ENCODE measurements at regions not wholly inside any gene's neighbourhood (a gene's known extent, or its start where the extent isn't known, plus 50 kb on each side); places are given as distances from the start of the nearest gene placed in this dataset.

DNA sequence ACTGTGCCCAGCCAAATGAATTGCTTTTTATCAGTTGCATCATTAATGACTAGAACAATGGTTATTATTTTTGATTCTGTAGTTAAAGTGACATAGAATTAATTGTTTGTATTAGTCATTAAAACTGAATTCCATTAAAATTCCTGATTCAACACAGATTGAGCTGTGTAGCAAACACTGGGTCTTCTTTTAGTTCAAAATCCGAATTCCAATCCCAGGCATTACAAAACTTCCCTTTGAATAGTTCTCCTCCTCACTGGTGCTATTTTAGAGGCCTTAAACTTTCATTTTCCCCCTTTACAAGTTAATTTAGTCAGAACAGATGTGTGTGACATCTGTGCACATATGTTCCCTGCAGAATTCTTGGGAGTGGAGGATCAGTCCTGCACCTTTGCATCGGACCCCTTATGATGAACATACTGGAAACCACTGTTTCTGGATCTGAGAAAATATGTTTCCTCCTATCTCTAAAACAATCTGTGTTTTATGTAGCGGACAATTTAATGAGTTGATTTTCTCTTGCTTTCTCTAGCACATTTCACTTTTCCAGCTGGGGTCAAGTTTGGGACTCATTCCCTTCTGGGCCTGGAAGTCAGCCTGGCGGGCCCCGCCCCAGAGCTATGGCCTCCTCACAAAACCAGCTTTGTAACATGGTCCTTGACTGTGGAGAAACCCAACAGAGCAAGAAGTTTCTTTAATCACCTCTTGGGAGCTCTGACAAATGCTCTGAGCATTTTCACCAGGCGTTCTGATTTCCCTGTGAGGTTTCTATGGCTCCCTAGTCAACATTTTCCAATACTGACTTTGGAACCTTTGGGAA is 87.9 kb upstream of the MAMDC2 start:
- TF ChIP-seq, protein P1, sequence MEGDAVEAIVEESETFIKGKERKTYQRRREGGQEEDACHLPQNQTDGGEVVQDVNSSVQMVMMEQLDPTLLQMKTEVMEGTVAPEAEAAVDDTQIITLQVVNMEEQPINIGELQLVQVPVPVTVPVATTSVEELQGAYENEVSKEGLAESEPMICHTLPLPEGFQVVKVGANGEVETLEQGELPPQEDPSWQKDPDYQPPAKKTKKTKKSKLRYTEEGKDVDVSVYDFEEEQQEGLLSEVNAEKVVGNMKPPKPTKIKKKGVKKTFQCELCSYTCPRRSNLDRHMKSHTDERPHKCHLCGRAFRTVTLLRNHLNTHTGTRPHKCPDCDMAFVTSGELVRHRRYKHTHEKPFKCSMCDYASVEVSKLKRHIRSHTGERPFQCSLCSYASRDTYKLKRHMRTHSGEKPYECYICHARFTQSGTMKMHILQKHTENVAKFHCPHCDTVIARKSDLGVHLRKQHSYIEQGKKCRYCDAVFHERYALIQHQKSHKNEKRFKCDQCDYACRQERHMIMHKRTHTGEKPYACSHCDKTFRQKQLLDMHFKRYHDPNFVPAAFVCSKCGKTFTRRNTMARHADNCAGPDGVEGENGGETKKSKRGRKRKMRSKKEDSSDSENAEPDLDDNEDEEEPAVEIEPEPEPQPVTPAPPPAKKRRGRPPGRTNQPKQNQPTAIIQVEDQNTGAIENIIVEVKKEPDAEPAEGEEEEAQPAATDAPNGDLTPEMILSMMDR (conservative IDR thresholded peaks at IDR 0.05), result no peak
- H3K27ac ChIP-seq, result no peak overlapping the region

DNA sequence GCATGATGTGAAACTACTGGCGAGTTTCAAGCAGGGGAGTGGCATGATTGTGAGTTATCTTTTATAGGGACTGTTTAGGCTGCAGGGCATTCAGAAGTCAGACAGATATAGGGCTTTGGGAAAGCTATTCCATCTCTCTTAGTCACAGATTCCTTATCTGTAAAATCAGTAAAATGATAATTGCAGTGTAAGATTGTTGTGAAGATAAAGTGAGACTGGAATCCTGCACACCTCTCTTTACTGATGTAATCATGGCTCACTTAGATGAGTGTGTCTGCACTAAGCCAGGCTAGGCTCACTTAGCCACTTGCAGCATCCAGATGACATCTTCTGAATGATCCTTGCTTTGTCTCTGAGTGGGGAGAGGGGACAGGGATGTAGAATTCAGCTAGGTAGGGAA is 81.8 kb upstream of the MAMDC2 start:
- TF ChIP-seq, protein P1 (conservative IDR thresholded peaks at IDR 0.05), result no peak

DNA sequence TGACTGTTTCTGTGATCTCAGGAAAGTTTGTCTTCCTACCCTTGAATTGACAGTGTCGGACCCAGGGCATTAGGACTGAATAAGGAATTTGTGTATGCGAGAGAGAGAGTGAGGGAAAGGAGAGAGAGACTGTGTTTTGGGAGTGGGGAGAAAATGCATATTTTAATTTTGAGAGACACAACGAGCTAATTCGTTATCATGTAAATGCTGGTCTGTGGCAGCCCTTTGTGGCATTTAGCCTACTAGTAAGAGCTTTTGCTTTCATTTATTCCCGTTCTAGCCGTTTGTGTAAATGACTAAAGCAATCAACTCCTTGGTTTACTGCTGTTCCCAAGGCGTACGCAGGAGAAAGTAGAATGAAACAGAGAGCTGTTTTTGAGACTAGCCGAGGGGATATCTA is 79.8 kb upstream of the MAMDC2 start:
- no peak overlapping the region for H3K27ac ChIP-seq
- TF ChIP-seq, protein P1 (conservative IDR thresholded peaks at IDR 0.05), result no peak

More for the DNA sequence above, 81.8 kb upstream of the MAMDC2 start:
- H3K27ac ChIP-seq, result no peak overlapping the region

DNA sequence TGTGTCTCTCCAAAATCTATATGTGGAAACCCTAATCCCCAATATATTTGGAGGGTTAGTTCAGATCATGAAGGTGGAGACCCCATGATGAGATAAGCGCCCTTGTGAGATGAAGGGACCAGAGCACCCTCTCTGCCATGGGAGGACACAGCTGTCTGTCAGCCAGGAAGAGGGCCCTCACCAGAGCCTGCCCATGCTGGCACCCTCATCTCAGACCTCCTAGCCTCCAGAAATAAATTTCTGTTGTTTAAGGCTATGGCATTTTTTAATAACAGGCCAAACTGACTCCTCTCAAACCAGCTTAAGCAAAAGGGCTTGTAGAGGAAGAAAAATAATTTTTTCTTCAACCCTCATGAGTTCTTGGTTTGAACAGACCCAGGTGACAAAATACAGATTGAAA is 79.2 kb upstream of the MAMDC2 start:
- TF ChIP-seq, protein P1 (conservative IDR thresholded peaks at IDR 0.05), result no peak
- no peak overlapping the region for H3K27ac ChIP-seq

DNA sequence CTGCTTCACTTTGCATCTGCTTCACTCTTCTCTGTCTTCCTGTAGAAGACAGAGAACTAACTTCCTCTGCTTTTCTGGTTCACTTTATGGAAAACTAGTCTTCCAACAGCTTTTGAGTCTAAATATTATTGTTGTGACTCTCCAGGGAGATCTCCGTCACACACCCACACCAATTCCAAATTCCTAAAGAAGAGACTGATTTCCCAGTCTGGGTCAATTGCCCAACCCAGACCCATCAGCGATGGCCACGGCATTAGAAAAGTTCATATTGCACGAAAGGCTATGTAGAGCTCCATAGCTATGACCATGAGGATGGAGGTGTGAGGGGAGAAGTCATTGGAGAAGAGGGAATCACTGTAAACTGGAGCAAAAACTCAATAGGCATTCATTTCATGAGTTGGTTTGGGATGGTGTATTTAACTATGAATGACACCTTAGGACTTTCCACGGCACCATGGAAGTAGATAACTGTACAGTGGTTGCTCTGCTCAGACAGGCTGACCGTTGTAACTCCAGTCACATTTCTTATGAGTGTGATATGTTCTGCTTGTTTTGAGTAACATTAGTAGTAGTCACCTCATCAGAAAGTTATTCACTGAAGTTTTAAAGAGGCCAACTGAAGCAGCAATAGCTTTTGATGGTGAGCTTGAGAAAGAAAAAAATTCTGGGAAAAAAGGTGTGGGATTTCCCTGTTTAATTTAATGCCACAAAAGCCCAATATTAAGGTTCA is 78.1 kb upstream of the MAMDC2 start:
- TF ChIP-seq, protein P1 (conservative IDR thresholded peaks at IDR 0.05), result no peak
- no peak overlapping the region for H3K27ac ChIP-seq

DNA sequence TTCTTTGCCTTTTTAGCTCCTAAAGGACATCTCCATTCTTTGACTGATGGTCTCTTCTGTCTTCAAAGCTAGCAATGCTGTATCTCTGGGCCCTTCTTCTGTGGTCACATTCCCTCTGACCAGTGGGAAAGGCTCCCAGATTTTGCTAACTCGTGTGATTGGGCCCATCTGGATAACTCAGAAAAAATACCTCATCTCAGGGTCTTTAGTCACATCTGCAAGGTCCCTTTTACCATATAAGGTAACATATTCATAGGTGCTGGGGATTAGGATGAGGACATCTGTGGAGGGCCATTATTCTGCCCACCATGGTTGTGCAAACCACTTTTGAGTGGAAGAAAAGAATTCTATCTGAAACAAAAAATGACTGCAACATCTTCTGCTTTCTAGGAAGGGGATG is 76.3 kb upstream of the MAMDC2 start:
- TF ChIP-seq, protein P1 (conservative IDR thresholded peaks at IDR 0.05), result no peak
- H3K27ac ChIP-seq, result no peak overlapping the region

DNA sequence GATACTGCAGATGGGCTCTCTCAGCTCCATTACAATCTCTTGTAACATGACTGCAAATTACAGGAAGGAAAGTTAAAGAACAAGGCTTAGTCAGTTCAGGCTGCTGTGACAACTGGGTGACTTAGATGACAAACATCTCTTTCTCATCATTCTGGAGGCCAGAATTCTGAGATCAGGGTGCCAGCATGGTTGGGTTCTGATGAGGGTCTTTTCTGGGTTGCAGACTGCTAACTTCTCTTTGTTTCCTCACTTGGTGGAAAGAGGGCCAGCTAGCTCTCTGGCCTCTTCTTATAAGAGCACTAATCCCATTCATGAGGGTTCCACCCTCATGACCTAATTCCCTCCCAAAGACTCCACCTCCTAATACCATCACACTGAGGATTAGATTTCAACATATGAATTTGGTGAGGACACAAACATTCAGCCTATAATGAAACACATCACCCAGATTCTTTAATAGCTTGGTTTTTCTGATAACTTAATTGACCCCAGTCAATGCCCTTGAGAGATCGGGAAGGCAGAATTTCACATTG is 73.6 kb upstream of the MAMDC2 start:
- H3K27ac ChIP-seq, result no peak overlapping the region
- TF ChIP-seq, protein P1 (conservative IDR thresholded peaks at IDR 0.05), result no peak
